H1 (cell line): ENCODE measurements at regions not wholly inside any gene's neighbourhood (a gene's known extent, or its start where the extent isn't known, plus 50 kb on each side); places are given as distances from the start of the nearest gene placed in this dataset.
A peak's percentile ranks its signal among the peaks of the same experiment; 100 is the strongest.

Source experiments
- CTCF ChIA-PET: fragments of 300-600 bp; sonication (Branson Sonifier 250); formaldehyde crosslinking; loops from one replicate; lab custom pipeline; 2021; ENCODE audit not compliant: partially characterized antibody; lab: Charles Lee
- POLR2A ChIA-PET: fragments of 300-600 bp; sonication (Branson Sonifier 250); formaldehyde crosslinking; loops from one replicate; lab custom pipeline; 2021; ENCODE audit warnings: inconsistent platforms; ENCODE audit not compliant: partially characterized antibody; lab: Charles Lee
- DNase-seq, 2 experiments: peaks; one replicate each; pipeline versions ENCODE4 v3.0.0 to v3.0.0-alpha.2; 2010 to 2022; ENCODE audit warnings: low spot score in 2 of 2, low read depth in 1 of 2, mixed read lengths in 1 of 2
- FAIRE-seq: peaks from 2 replicates; lab custom pipeline; 2011; peaks lifted over from hg19 to GRCh38; lab: Jason Lieb, UNC
- H2AFZ ChIP-seq: 2 replicates; pipeline ENCODE4 v1.8.1; 2012; ENCODE audit warnings: low read length, inconsistent platforms
- H2AK5ac ChIP-seq: 2 replicates; pipeline ENCODE4 v1.6.1; 2013; ENCODE audit warnings: low read depth, low read length
- H2BK120ac ChIP-seq: replicated peaks from 2 replicates; pipeline ENCODE3; 2013; ENCODE audit warnings: low read depth, low read length, inconsistent platforms
- H2BK12ac ChIP-seq: 2 replicates; pipeline ENCODE4 v1.6.1; 2013; ENCODE audit warnings: low read depth, low read length
- H2BK15ac ChIP-seq: 2 replicates; pipeline ENCODE4 v1.6.1; 2013; ENCODE audit warnings: low read length
- H2BK20ac ChIP-seq: 2 replicates; pipeline ENCODE4 v1.6.1; 2013; ENCODE audit warnings: low read length
- H2BK5ac ChIP-seq: 2 replicates; pipeline ENCODE4 v1.6.1; 2013; ENCODE audit warnings: low read depth, low read length
- H3K14ac ChIP-seq: 2 replicates; pipeline ENCODE4 v1.6.1; 2013; ENCODE audit warnings: inconsistent platforms; ENCODE audit not compliant: insufficient read length
- H3K18ac ChIP-seq: 2 replicates; pipeline ENCODE4 v1.6.1; 2013; ENCODE audit warnings: low read length; ENCODE audit errors: extremely low read depth
- H3K23ac ChIP-seq: 2 replicates; pipeline ENCODE4 v1.6.1; 2013; ENCODE audit warnings: inconsistent platforms; ENCODE audit not compliant: insufficient read length
- H3K23me2 ChIP-seq: 2 replicates; pipeline ENCODE4 v1.6.1; 2013; ENCODE audit warnings: low read depth, low read length
- H3K27ac ChIP-seq: 2 replicates; pipeline ENCODE4 v1.6.1; 2011; ENCODE audit warnings: low read depth, low read length, inconsistent platforms
- H3K27me3 ChIP-seq, 4 experiments: replicated peaks in 1 of 4; 1 replicate in 1 of 4; 2 replicates in 3 of 4; pipeline versions ENCODE4 v1.6.1 to v1.8.1; 2011 to 2013; ENCODE audit warnings: low read length in 3 of 4, mild to moderate bottlenecking in 3 of 4, inconsistent platforms in 2 of 4, mixed read lengths in 2 of 4, moderate library complexity in 1 of 4; ENCODE audit not compliant: control insufficient read depth in 3 of 4, insufficient read depth in 3 of 4; ENCODE audit errors: extremely low read depth in 1 of 4
- H3K36me3 ChIP-seq, 4 experiments: 2 replicates each; pipeline versions ENCODE4 v1.6.1 to v1.8.1; 2011 to 2013; ENCODE audit warnings: mild to moderate bottlenecking in 4 of 4, low read length in 3 of 4, moderate library complexity in 2 of 4, control low read depth in 1 of 4, inconsistent platforms in 1 of 4; ENCODE audit not compliant: insufficient read depth in 4 of 4, control insufficient read depth in 2 of 4
- H3K4ac ChIP-seq: replicated peaks from 2 replicates; pipeline ENCODE3; 2013; ENCODE audit warnings: low read length, low read depth, mixed read lengths, inconsistent platforms; ENCODE audit not compliant: insufficient read length
- H3K4me1 ChIP-seq, 4 experiments: replicated peaks in 1 of 4; 1 replicate in 1 of 4; 2 replicates in 3 of 4; pipeline versions ENCODE4 v1.6.1 to v1.8.1; 2011 to 2013; ENCODE audit warnings: low read length in 3 of 4, inconsistent platforms in 2 of 4, mixed read lengths in 1 of 4; ENCODE audit not compliant: insufficient read depth in 4 of 4, control insufficient read depth in 3 of 4
- H3K4me2 ChIP-seq, 2 experiments: 2 replicates each; pipeline versions ENCODE4 v1.6.1 to v1.8.1; 2011 to 2013; ENCODE audit warnings: low read depth in 2 of 2, low read length in 2 of 2, control low read depth in 1 of 2, inconsistent platforms in 1 of 2, mild to moderate bottlenecking in 1 of 2; ENCODE audit not compliant: insufficient read depth in 1 of 2
- H3K4me3 ChIP-seq, 4 experiments: fragments of 200-600, 300-600 bp in 1 of 4; sonication (generic), shearing (Covaris generic), sonication (Bioruptor Twin) in 1 of 4; 2 replicates each; pipeline versions ENCODE4 v1.5.1 to v1.8.1; 2011 to 2016; ENCODE audit warnings: low read length in 4 of 4, low read depth in 3 of 4, control low read depth in 2 of 4, inconsistent platforms in 2 of 4, mild to moderate bottlenecking in 2 of 4, mixed read lengths in 1 of 4, moderate library complexity in 1 of 4; ENCODE audit not compliant: insufficient read depth in 2 of 4; ENCODE audit errors: extremely low read depth in 1 of 4
- H3K56ac ChIP-seq: replicated peaks from 2 replicates; pipeline ENCODE3; 2013; ENCODE audit warnings: low read depth, mild to moderate bottlenecking, mixed read lengths, low read length, inconsistent platforms; ENCODE audit not compliant: insufficient read length
- H3K79me1 ChIP-seq: 2 replicates; pipeline ENCODE4 v1.6.1; 2013; ENCODE audit warnings: low read depth, low read length, control low read depth
- H3K79me2 ChIP-seq, 2 experiments: 2 replicates each; pipeline versions ENCODE4 v1.6.1 to v1.8.1; 2012 to 2013; ENCODE audit warnings: low read length in 2 of 2, mild to moderate bottlenecking in 2 of 2, inconsistent platforms in 1 of 2; ENCODE audit not compliant: insufficient read depth in 2 of 2, control insufficient read depth in 1 of 2
- H3K9ac ChIP-seq, 4 experiments: replicated peaks in 1 of 4; 1 replicate in 1 of 4; 2 replicates in 3 of 4; pipeline versions ENCODE4 v1.6.1 to v1.8.1; 2011 to 2013; ENCODE audit warnings: low read depth in 3 of 4, low read length in 3 of 4, control low read depth in 2 of 4, mild to moderate bottlenecking in 2 of 4, moderate library complexity in 2 of 4, inconsistent platforms in 1 of 4; ENCODE audit errors: extremely low read depth in 1 of 4
- H3K9me3 ChIP-seq, 2 experiments: 2 replicates each; pipeline versions ENCODE4 v1.6.1 to v1.8.1; 2012 to 2013; ENCODE audit warnings: mild to moderate bottlenecking in 2 of 2, moderate library complexity in 2 of 2, control low read depth in 1 of 2, inconsistent platforms in 1 of 2, low read depth in 1 of 2, low read length in 1 of 2, mixed read lengths in 1 of 2; ENCODE audit not compliant: insufficient read depth in 2 of 2
- H4K20me1 ChIP-seq, 2 experiments: replicated peaks in 1 of 2; 2 replicates each; pipeline versions ENCODE3 to v1.8.1; 2011 to 2013; ENCODE audit warnings: inconsistent platforms in 2 of 2, low read length in 2 of 2, mild to moderate bottlenecking in 1 of 2; ENCODE audit not compliant: insufficient read depth in 2 of 2, control insufficient read depth in 1 of 2
- H4K5ac ChIP-seq: 2 replicates; pipeline ENCODE4 v1.6.1; 2013; ENCODE audit warnings: low read length, low read depth, mixed read lengths, inconsistent platforms; ENCODE audit not compliant: insufficient read length
- H4K8ac ChIP-seq: 2 replicates; pipeline ENCODE4 v1.8.0; 2013; ENCODE audit warnings: mild to moderate bottlenecking, moderate library complexity, low read length, inconsistent platforms; ENCODE audit not compliant: insufficient read depth; ENCODE audit errors: extremely low read depth
- H4K91ac ChIP-seq: replicated peaks from 2 replicates; pipeline ENCODE3; 2013; ENCODE audit warnings: low read length, mixed read lengths, inconsistent platforms; ENCODE audit not compliant: insufficient read length
- CTCF ChIP-seq, 3 experiments: IDR thresholded peaks; 1 replicate in 2 of 3; 2 replicates in 1 of 3; pipeline versions ENCODE4 v1.5.1 to v1.6.1; 2011; ENCODE audit warnings: low read length in 3 of 3, mild to moderate bottlenecking in 3 of 3, inconsistent platforms in 2 of 3, low read depth in 1 of 3, moderate library complexity in 1 of 3; ENCODE audit not compliant: insufficient read depth in 1 of 3; ENCODE audit errors: control extremely low read depth in 1 of 3
- RFX5 ChIP-seq: IDR thresholded peaks from 2 replicates; pipeline ENCODE4 v1.6.1; 2011; ENCODE audit warnings: low read depth, low read length, improper control_type of control experiment, borderline replicate concordance
- WGBS, 2 experiments: shearing (Covaris generic) in 1 of 2; methylation state at CpG; one replicate each; pipeline versions ENCODE4 v1.1.6 to v1.1.7; 2013 to 2015; ENCODE audit warnings: low lambda C conversion rate in 2 of 2, mixed read lengths in 2 of 2, inconsistent platforms in 1 of 2, low coverage in 1 of 2, missing lambda C conversion rate in 1 of 2; ENCODE audit not compliant: insufficient replicate concordance in 2 of 2, insufficient coverage in 1 of 2, insufficient read length in 1 of 2; ENCODE audit errors: extremely low coverage in 1 of 2, missing lambda C conversion rate in 1 of 2; 5-methylcytosine and 5-hydroxymethylcytosine counted together

- Histone ChIP-seq H2BK12ac (no peak overlapping the region), H2BK120ac (no peak overlapping the region), H3K4me1 (no peaks in the 10 kb centered on the region), H3K23me2 (no peaks in the 10 kb centered on the region), H3K79me2 (no peaks in the 10 kb centered on the region), H2BK20ac (no peak overlapping the region), H3K79me1 (no peaks in the 10 kb centered on the region), H4K91ac (no peak overlapping the region), H3K23ac (no peak overlapping the region), H3K14ac (no peak overlapping the region), H4K20me1 (no peaks in the 10 kb centered on the region), H2AK5ac (no peak overlapping the region), H2BK15ac (no peak overlapping the region), H2BK5ac (no peak overlapping the region), H3K4me2 (no peak overlapping the region), H3K27ac (no peak overlapping the region), H3K36me3 (no peaks in the 10 kb centered on the region), H2AFZ (no peak overlapping the region), H3K56ac (no peak overlapping the region), H3K9ac (no peak overlapping the region), H3K18ac (no peak overlapping the region), H3K4ac (no peak overlapping the region), H3K4me3 (no peak overlapping the region), H3K27me3 (no peaks in the 10 kb centered on the region), H4K8ac (no peak overlapping the region), H4K5ac (no peak overlapping the region), H3K9me3 (no peaks in the 10 kb centered on the region)
- TF ChIP-seq RFX5 (no peak), CTCF (IDR thresholded peaks at IDR 0.05; ENCODE audit: control extremely low read depth in 1 of 3, insufficient read depth in 1 of 3, low read depth in 1 of 3, low read length in 3 of 3) (peak in 1 of 3 experiments; percentile 17; a peak in 1 of 4 replicates)
- DNase-seq (no peak), FAIRE-seq (no peak)
- ChIA-PET CTCF (interaction anchor here (0.6 to 2.1 kb wide), 8 partner anchors 7 to 698 kb away, joined by 3 to 6 read pairs (median 4); no protein-coding TSS in a partner anchor), POLR2A (no interaction called here)
- WGBS, 2 experiments: 79% methylated on average over 6 of the region's 6 CpGs; no CpG with 5 or more reads in 1 of the 2 experiments
Measured at GRCh38 chr14:56394826-56395530, 184.6 kb upstream of the TMEM260 start.
